ENCODE measurements at regions not wholly inside any gene's neighbourhood (a gene's known extent, or its start where the extent isn't known, plus 50 kb on each side); places are given as distances from the start of the nearest gene placed in this dataset.
"Not testable (repeated sequence)": the region's sequence is repeated elsewhere in the genome, so short reads cannot be mapped to it uniquely, and the experiment has no call there.

GRCh38 chr2:21346984-21347383, 223.2 kb downstream of the TDRD15 start:
- DNase-seq: no peak

- DNase-seq: no peak
Measured at GRCh38 chr2:21353879-21354679, 230.3 kb downstream of the TDRD15 start.

- no peak for DNase-seq
Measured at GRCh38 chr2:21356086-21356856, 232.5 kb downstream of the TDRD15 start.

- no peak for DNase-seq
Measured at GRCh38 chr2:21356857-21357255, 233.1 kb downstream of the TDRD15 start.

GRCh38 chr2:21358976-21359375, 235.2 kb downstream of the TDRD15 start:
- DNase-seq: no peak

GRCh38 chr2:21361384-21361783, 237.6 kb downstream of the TDRD15 start:
- no peak for DNase-seq

- no peak for DNase-seq
Measured at GRCh38 chr2:21361957-21362486, 238.3 kb downstream of the TDRD15 start.

- no peak for DNase-seq
Measured at GRCh38 chr2:21363364-21363763, 239.6 kb downstream of the TDRD15 start.

- DNase-seq: no peak
Measured at GRCh38 chr2:21367421-21367820, 243.7 kb downstream of the TDRD15 start.

GRCh38 chr2:21369787-21370186, 246.0 kb downstream of the TDRD15 start:
- no peak for DNase-seq

- DNase-seq: no peak
Measured at GRCh38 chr2:21371499-21372003, 247.8 kb downstream of the TDRD15 start.

- peak; percentile 13 to 35 (median 25) for DNase-seq
Measured at GRCh38 chr2:21372654-21373053, 248.9 kb downstream of the TDRD15 start.

- DNase-seq: no peak
Measured at GRCh38 chr2:21376864-21377263, 253.1 kb downstream of the TDRD15 start.

GRCh38 chr2:21379140-21379539, 255.4 kb downstream of the TDRD15 start:
- no peak for DNase-seq

- not testable (repeated sequence) for DNase-seq
Measured at GRCh38 chr2:21379668-21380067, 255.9 kb downstream of the TDRD15 start.

GRCh38 chr2:21381421-21381820, 257.7 kb downstream of the TDRD15 start:
- DNase-seq: no peak

GRCh38 chr2:21382701-21383520, 259.1 kb downstream of the TDRD15 start:
- DNase-seq: no peak

GRCh38 chr2:21386666-21387065, 262.9 kb downstream of the TDRD15 start:
- DNase-seq: no peak

- no peak for DNase-seq
Measured at GRCh38 chr2:21392649-21393048, 268.9 kb downstream of the TDRD15 start.

GRCh38 chr2:21393173-21393572, 269.4 kb downstream of the TDRD15 start:
- DNase-seq: no peak

GRCh38 chr2:21395366-21395765, 271.6 kb downstream of the TDRD15 start:
- peak in 1 of 4 experiments; percentile 1 for DNase-seq

- DNase-seq: no peak
Measured at GRCh38 chr2:21396252-21396651, 272.5 kb downstream of the TDRD15 start.

All from suppressor macrophage (primary cell).